SU-DHL-6 (cell line): ENCODE measurements at regions not wholly inside any gene's neighbourhood (a gene's known extent, or its start where the extent isn't known, plus 50 kb on each side); places are given as distances from the start of the nearest gene placed in this dataset.

ENCODE experiments used
- EZH2phosphoT487 ChIP-seq: fragments of 200-600 bp; sonication (generic), shearing (Covaris generic); conservative IDR thresholded peaks from 2 replicates; pipeline ENCODE4 v1.6.1; 2018; ENCODE audit warnings: mild to moderate bottlenecking, antibody characterized with exemption, low read length, moderate library complexity, mixed read lengths
- TF ChIP-seq, protein P1 (sequence below): fragments of 200-600 bp; sonication (generic); IDR thresholded peaks from one replicate; pipeline ENCODE4 v1.5.1; 2017; ENCODE audit warnings: antibody characterized with exemption, mild to moderate bottlenecking, low read length, moderate library complexity; ENCODE audit not compliant: insufficient read depth, poor library complexity, severe bottlenecking

DNA sequence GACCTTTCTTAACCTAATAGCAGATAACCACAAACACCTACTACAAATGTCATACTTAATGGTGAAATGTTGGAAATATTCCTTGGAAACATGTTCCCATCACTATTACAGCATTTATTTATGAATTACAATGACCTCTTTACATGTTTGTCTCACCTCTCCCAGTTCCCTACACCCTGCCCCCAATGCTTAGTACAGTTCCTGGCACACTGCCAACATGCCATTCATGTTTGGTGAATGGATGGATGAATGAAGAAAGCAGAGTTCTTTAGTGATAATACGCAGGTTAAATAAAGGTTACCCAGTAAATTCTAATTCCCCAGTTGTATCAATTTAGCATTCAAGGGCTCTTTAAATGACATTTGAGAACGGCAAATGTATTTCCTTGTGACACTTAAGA, 259.9 kb upstream of the ATP11B start:
- TF ChIP-seq, protein P1, sequence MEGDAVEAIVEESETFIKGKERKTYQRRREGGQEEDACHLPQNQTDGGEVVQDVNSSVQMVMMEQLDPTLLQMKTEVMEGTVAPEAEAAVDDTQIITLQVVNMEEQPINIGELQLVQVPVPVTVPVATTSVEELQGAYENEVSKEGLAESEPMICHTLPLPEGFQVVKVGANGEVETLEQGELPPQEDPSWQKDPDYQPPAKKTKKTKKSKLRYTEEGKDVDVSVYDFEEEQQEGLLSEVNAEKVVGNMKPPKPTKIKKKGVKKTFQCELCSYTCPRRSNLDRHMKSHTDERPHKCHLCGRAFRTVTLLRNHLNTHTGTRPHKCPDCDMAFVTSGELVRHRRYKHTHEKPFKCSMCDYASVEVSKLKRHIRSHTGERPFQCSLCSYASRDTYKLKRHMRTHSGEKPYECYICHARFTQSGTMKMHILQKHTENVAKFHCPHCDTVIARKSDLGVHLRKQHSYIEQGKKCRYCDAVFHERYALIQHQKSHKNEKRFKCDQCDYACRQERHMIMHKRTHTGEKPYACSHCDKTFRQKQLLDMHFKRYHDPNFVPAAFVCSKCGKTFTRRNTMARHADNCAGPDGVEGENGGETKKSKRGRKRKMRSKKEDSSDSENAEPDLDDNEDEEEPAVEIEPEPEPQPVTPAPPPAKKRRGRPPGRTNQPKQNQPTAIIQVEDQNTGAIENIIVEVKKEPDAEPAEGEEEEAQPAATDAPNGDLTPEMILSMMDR: no peak
- TF ChIP-seq EZH2phosphoT487: no peak
